Vagina (tissue), 2 donors: ENCODE measurements at regions not wholly inside any gene's neighbourhood (a gene's known extent, or its start where the extent isn't known, plus 50 kb on each side); places are given as distances from the start of the nearest gene placed in this dataset.

Experiments used
- DNase-seq, 2 donors: peaks; one replicate each; pipeline ENCODE4 v3.0.0-alpha.2; 2017; ENCODE audit errors: extremely low spot score in 2 of 2
- H3K27ac ChIP-seq: fragments of 200-600 bp; sonication (generic); one replicate; pipeline ENCODE4 v1.5.1; 2019
- H3K27me3 ChIP-seq: fragments of 200-600 bp; sonication (generic); one replicate; pipeline ENCODE4 v1.5.1; 2019
- H3K36me3 ChIP-seq, 2 donors: fragments of 200-600 bp; sonication (generic); one replicate each; pipeline ENCODE4 v1.5.1; 2017 to 2019
- H3K4me1 ChIP-seq: fragments of 200-600 bp; sonication (generic); one replicate; pipeline ENCODE4 v1.5.1; 2019
- H3K4me3 ChIP-seq, 2 donors: fragments of 200-600 bp; sonication (generic); 1 replicate in 1 of 2; 2 replicates in 1 of 2; pipeline ENCODE4 v1.5.1; 2016 to 2019
- H3K9me3 ChIP-seq: fragments of 200-600 bp; sonication (generic); one replicate; pipeline ENCODE4 v1.5.1; 2019
- POLR2A ChIP-seq, 2 donors: fragments of 450-650 bp; IDR thresholded peaks; one replicate each; pipeline ENCODE4 v1.6.1; 2017; ENCODE audit warnings: antibody characterized with exemption in 2 of 2, mild to moderate bottlenecking in 2 of 2, moderate library complexity in 2 of 2
- POLR2AphosphoS5 ChIP-seq, 2 donors: sonication (generic); formaldehyde crosslinking; IDR thresholded peaks; one replicate each; pipeline ENCODE4 v1.9.0; 2017; ENCODE audit warnings: antibody characterized with exemption in 2 of 2, mild to moderate bottlenecking in 2 of 2, low read depth in 1 of 2; ENCODE audit not compliant: insufficient read depth in 1 of 2
- intact Hi-C: fragments of 100-400 bp; cut with DNase I; formaldehyde crosslinking; loops from one replicate; pipeline ENCODE4 v1.15.1; 2023
- TF ChIP-seq, protein P1 (sequence below), 3 experiments: fragments of 450-650 bp in 2 of 3; fragments of 200-600 bp in 1 of 3; sonication (generic) in 1 of 3; IDR thresholded peaks; one replicate each; pipeline ENCODE4 v1.5.1; 2017 to 2019; ENCODE audit warnings: antibody characterized with exemption in 3 of 3, mild to moderate bottlenecking in 2 of 3, moderate library complexity in 2 of 3

DNA sequence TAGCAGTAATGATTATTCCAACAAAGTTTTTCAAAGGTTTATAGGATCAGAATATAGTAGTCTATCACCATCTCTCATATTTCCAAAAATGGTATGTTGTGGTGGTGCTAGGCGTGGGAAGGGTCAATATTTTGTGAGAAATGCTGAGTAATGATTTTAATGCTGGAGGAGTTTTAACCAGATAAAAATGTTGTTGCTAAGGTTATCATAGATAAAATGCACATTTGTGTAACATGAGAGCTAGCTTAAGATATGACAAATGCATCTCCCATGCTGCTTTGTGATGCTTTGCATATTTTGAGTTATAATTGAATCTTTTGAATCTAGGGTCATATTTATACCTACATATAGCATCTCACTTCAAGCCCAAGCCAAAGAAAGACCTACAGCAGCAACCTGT lies 103.9 kb upstream of the ROBO1 start:
- DNase-seq = no peak
- no peak for TF ChIP-seq POLR2A (IDR thresholded peaks at IDR 0.05)
- TF ChIP-seq POLR2AphosphoS5 (IDR thresholded peaks at IDR 0.05; ENCODE audit: insufficient read depth in 1 of 2, low read depth in 1 of 2) = no peak
- Histone ChIP-seq H3K27me3 (no peaks in the 10 kb centered on the region), H3K4me3 (no peak overlapping the region), H3K36me3 (no peaks in the 10 kb centered on the region), H3K27ac (no peak overlapping the region), H3K9me3 (no peaks in the 10 kb centered on the region), H3K4me1 (no peaks in the 10 kb centered on the region)
- intact Hi-C loops = no loop called here

DNA sequence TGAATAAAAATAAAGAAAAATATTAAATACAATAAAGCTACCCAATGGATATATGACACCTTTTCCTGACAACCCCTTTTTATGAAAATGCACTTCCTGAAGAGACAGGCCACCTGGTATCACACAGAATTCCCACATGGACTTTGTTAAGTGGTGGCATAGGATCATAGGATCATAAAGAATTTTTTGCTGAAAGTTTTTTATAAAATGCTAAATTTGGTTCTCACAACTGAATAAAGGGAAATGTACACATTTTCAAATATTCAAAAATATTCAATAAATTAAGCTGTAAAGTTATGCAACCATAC lies 102.5 kb upstream of the ROBO1 start:
- H3K9me3 ChIP-seq = no peaks in the 10 kb centered on the region
- TF ChIP-seq, protein P1, sequence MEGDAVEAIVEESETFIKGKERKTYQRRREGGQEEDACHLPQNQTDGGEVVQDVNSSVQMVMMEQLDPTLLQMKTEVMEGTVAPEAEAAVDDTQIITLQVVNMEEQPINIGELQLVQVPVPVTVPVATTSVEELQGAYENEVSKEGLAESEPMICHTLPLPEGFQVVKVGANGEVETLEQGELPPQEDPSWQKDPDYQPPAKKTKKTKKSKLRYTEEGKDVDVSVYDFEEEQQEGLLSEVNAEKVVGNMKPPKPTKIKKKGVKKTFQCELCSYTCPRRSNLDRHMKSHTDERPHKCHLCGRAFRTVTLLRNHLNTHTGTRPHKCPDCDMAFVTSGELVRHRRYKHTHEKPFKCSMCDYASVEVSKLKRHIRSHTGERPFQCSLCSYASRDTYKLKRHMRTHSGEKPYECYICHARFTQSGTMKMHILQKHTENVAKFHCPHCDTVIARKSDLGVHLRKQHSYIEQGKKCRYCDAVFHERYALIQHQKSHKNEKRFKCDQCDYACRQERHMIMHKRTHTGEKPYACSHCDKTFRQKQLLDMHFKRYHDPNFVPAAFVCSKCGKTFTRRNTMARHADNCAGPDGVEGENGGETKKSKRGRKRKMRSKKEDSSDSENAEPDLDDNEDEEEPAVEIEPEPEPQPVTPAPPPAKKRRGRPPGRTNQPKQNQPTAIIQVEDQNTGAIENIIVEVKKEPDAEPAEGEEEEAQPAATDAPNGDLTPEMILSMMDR (IDR thresholded peaks at IDR 0.05) = no peak
- intact Hi-C loops = no loop called here
- H3K27ac ChIP-seq = no peak overlapping the region
- no peak overlapping the region for H3K4me3 ChIP-seq
- H3K4me1 ChIP-seq = no peaks in the 10 kb centered on the region
- DNase-seq = no peak
- no peaks in the 10 kb centered on the region for H3K27me3 ChIP-seq
- H3K36me3 ChIP-seq = no peaks in the 10 kb centered on the region

DNA sequence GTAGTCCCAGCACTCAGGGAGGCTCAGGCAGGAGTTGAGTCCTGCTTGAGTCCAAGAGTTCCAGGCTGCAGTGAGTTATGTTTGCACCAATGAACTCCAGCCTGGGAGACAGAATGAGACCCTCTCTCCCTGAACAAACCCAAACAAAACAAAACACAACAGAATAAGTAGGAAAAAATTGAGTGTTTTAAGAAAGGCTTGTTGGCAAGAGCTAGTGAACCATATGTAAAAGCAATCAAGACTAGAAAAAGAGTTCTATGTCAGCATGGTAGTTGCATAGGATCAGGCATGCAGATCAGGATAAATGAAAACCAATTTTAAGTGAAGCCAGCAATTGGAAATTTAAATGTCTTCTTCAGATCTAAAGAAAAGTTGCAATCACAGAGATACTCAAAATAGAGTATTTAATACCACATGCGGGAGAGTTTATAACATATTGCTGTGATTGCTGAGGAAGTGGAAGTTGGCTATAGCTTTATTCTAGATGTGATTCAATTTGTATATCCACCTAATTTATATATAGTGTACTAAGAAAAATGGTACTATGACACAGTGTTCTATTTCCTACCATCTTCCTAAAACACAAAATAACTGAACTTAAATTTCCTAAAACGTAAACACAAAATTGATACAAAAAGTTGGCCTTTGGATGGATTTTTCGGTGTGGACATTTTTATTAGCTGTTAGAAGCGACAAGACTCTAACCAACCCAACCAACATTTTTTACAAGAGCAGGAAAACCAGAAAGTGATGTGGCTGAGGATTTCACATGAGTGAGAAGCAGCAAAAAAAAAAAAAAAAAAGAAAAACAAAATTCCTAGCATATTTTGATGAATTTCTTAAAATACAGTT lies 101.9 kb upstream of the ROBO1 start:
- DNase-seq = no peak
- Histone ChIP-seq H3K36me3 (no peaks in the 10 kb centered on the region), H3K27ac (no peak overlapping the region), H3K4me3 (no peak overlapping the region), H3K4me1 (no peaks in the 10 kb centered on the region), H3K9me3 (no peaks in the 10 kb centered on the region), H3K27me3 (no peaks in the 10 kb centered on the region)
- TF ChIP-seq, protein P1 (IDR thresholded peaks at IDR 0.05) = no peak
- TF ChIP-seq POLR2AphosphoS5 (IDR thresholded peaks at IDR 0.05; ENCODE audit: insufficient read depth in 1 of 2, low read depth in 1 of 2) (no peak), POLR2A (IDR thresholded peaks at IDR 0.05) (no peak)
- intact Hi-C loops = no loop called here

DNA sequence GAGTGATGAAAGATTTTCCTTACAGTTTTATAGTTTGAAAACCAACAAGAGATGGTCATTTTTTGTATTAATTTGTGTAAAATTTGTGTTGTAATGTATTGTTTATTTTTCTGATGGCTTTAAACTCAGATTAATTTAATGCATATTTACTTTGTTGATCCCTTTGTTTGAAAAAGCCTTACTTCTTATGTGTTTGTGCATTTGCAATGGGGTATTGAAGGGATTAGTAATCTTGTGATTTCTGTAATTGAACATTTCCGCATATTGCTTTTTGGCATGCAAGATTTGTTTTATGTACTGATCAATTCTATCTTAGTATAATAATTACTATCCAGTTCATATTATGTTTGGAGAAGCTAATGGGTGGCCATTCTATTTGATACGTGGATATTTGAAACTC lies 98.4 kb upstream of the ROBO1 start:
- H3K27ac ChIP-seq = no peak overlapping the region
- H3K4me1 ChIP-seq = no peaks in the 10 kb centered on the region
- no peak for DNase-seq
- no peak overlapping the region for H3K4me3 ChIP-seq
- intact Hi-C loops = no loop called here
- H3K36me3 ChIP-seq = no peaks in the 10 kb centered on the region
- TF ChIP-seq, protein P1 (IDR thresholded peaks at IDR 0.05) = no peak
- no peak for TF ChIP-seq POLR2AphosphoS5 (IDR thresholded peaks at IDR 0.05; ENCODE audit: insufficient read depth in 1 of 2, low read depth in 1 of 2)
- no peak for TF ChIP-seq POLR2A (IDR thresholded peaks at IDR 0.05)
- no peaks in the 10 kb centered on the region for H3K27me3 ChIP-seq
- no peaks in the 10 kb centered on the region for H3K9me3 ChIP-seq

DNA sequence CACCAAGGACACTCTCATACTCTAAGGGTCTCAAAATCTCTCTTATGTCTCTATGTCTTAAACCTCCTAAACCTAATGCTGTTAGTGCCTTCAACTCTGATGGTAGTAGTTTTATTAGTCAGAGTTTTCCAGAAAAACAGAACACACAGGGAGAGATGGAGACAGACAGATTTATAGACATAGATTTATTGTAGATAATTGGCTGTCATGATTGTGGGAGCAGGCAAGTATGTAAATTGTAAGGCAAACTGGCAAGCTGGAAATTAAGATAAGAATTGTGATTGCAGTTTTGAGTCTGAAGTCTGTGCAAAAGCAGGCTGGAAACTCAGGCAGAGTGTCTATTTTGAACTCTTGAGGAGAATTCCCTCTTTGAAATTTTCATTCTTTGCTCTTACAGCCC lies 96.3 kb upstream of the ROBO1 start:
- Histone ChIP-seq H3K4me3 (no peak overlapping the region), H3K27me3 (no peaks in the 10 kb centered on the region), H3K36me3 (no peaks in the 10 kb centered on the region), H3K4me1 (no peaks in the 10 kb centered on the region), H3K9me3 (no peaks in the 10 kb centered on the region), H3K27ac (no peak overlapping the region)
- TF ChIP-seq, protein P1 (IDR thresholded peaks at IDR 0.05) = no peak
- TF ChIP-seq POLR2A (IDR thresholded peaks at IDR 0.05) (no peak), POLR2AphosphoS5 (IDR thresholded peaks at IDR 0.05; ENCODE audit: insufficient read depth in 1 of 2, low read depth in 1 of 2) (no peak)
- intact Hi-C loops = no loop called here
- no peak for DNase-seq
